HG03139 (cell line): ENCODE measurements at regions not wholly inside any gene's neighbourhood (a gene's known extent, or its start where the extent isn't known, plus 50 kb on each side); places are given as distances from the start of the nearest gene placed in this dataset.

ENCODE experiments used
- ATAC-seq: cut with Tn5 transposase; IDR thresholded peaks from one replicate; pipeline ENCODE4 v1.9.1; 2021; ENCODE audit not compliant: unreplicated experiment

DNA sequence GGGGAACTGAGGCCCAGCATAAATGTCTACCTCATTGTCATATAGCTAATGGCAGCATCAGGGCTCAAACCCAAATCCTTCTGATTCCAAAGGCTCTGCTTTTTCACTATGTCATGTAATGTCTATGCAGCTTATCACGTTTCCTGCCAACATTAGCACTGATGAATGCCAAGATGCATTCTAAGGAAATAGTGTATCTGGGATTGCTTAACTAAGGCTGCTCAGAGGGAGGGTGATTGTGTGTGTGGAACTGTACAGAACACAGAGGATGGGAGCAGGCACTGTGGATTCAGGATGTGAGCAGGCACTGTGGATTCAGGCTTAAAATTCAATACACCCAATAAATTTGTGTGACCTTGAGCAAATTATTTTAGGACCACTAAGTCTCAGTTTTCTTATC is 456.4 kb upstream of the DEPDC1 start:
- no peak for ATAC-seq

DNA sequence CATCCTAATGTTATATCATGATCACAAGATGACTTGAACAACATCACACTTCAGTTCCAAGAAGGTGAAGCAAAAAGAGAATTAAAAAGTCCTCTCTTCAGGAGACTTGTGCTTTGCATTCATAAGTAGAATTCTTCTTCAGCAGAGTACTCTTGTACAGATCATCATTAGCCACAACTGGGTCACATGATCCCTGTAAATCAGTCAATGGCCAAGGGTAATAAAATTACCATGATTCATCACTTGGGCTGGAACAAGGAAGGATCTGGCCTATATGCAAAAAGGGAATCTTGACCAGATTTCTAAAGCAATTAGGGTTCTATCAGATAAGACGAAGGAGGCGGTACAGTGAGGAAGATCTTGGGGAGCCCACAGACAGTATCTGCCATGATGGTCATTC is 458.0 kb upstream of the DEPDC1 start:
- ATAC-seq = no peak

DNA sequence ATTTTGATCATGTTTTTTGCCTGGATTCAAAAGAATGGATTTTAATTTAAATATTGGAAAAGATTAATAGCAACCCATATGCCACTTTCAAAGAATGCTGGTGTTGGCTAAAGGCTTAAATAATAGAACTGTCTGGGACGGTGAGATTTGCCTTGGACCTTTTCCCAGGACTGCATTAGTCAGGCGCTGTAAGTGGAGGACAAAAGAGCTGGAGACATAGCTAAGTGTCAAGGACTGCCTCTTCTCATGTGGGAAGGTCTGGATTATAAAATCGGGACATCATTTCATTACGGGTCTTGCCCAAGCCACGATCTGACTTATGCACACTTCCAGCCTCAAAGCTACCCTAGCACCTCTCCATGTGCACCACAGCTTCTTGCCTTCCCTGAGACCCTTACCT is 458.5 kb upstream of the DEPDC1 start:
- no peak for ATAC-seq

DNA sequence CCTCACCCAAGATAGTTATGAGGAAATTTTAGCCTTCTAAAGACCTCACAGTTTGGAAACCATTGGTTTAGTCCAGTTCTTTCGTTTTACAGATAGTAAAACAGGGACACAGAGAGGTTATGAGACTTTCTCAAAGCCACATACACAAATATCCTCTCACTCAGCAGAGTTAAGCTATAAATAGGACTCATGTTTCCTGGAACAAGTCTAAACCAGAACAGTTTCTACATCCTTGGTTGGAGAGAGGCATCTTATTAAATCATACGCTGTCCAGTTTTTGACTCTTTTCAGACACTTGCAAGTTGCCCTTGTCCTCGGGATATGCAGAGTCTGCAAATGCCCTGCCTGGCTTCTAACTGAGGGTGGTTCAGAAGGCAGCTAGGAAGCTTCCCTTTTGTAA is 462.1 kb upstream of the DEPDC1 start:
- ATAC-seq = no peak

DNA sequence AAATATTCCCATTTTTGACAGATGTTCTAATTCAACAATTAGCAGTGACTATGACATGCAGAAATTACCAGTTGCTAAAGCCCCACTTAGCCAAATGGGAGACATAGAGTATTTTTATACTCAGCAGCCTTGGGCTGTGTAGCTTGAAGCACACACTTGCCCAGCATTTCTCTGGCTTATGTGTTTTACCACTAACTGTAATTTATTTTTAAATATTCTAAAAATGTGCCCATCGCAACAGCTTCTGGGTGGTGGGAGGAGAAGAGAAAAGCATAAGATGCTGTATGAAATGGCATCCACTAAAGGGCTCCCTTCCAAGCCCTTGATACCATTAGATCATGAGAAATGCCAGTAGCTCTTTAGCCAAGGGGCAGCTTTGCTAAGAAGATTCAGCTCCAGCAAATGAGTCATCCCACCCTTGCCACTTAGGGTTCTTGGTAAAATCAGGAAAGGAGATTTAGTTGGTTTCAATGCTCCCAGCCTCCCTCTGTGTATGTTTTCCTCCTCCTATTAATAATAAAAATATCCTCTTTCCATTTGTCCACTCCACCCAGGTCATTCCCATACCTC is 462.7 kb upstream of the DEPDC1 start:
- ATAC-seq = no peak

DNA sequence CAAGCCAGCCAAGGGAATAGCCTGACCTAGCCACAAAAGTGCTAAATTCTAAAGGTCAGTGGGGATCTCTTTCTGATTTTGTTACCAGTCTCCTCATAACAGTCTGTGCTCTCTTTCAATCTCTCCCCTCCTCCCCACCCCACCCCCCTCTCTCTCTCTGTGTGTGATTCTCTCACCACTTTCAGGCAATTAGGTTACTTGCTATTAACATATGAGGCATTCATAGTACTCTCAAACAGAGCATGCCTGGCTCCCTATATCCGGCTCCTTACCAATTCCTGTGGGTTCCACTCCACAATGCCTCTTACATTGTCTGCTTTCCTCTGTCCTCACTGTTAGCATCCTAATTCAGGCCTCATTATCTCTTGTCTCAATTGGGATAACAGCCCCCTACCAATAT is 464.3 kb upstream of the DEPDC1 start:
- no peak for ATAC-seq

DNA sequence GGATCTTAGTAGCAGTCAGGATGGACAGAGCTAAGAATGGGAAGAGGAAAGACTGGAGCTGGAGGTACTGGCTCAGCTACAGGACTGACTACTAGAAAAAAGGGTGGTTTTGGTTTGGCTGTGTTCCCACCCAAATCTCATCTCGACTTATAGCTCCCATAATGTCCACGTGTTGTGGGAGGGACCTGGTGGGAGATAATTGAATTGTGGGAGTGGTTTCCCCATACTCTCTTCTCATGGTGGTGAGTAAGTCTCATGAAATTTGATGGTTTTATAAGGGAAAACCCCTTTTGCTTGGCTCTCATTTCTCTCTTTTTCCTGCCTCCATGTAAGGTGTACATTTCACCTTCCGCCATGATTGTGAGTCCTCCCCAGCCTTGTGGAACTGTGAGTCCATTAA is 466.5 kb upstream of the DEPDC1 start:
- ATAC-seq = no peak

DNA sequence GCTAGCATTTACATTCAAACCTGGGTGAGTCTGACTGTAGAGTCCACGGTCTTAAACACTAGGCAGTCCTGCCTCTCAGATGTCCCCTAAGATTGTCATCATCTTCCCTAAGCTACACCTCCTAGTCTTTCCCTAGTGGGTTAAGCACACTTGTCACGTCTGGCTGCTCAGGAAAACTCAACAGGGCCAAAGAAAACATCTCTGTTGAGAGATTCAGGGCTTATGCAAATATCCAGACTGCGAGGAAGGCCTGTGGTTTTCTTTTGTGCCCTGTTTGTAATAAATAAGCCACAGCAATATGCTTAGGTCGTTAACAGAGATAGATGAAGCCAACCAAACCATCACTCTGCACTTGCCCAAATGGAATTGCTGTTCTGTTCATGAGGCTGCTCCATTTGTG is 472.6 kb upstream of the DEPDC1 start:
- no peak for ATAC-seq

DNA sequence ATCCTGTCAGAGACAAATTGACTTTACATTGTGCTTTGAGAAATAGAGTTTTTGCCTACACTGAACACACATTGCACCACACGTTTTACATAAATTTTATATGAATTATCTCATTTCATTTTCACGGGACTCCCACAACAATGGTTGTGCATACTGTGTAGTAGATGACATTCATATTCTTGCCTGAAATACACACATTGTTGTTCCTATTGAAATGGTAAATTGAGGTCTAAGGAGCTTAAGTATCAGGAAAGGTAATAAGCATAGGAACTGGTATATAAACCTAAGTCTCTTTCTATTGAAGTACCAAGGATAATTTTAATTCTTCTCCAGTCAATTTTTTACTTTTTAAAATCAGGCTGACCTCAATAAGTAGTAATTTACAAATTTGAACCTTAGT is 473.7 kb upstream of the DEPDC1 start:
- ATAC-seq = no peak

DNA sequence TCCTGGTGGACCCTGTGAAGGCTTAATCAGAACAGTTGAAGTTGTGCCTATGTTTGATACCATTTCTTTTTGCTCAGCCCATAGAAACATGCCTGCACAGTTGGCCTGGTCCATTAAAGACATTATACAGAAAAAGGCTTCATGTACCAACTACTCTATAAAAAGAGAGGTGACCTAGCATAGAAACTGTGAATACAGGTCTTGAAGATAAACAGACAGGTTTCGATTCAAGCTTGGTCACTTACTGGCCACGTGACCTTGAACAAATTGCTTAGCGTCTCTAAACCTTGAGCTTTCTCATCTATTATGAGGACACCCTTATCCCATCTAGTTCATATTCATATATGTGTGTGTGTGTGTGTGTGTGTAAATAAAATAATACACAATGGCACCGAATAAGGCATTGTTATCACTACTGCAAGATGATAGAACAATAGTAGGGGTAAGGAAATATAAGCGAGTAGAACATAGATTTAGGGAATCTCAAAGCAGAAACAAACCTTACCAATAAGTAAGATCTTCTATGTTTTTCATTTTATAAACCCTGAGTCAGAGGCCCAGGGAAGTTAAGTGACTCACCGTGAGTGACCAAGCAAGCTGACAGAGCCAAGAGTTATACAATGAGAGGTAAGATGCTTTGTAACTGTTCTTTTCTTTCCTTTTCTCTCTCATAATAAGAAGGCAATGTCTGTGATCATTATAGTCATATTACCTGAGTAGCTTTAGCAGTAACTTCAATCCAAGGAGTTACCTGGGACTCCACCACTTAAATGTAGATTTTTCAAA is 476.8 kb upstream of the DEPDC1 start:
- no peak for ATAC-seq

DNA sequence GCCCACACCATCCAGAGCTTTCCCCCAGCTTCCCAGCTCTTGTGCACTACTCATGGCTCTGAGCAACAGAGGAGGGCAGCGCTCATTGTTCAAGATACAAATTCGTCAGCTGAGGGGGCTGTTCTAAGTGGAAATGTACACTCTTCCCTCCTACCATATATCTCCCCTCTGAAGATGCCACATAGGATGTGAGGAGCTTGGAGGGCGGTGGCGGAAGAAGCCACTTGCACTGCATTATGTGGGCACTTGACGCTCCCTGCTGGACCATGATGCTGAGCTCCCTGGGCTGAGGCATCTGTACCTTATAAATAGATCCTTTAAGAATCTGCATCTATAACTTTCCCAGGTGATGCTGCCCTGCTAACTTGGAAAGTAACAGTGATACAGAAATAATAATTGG is 477.6 kb upstream of the DEPDC1 start:
- ATAC-seq = no peak

DNA sequence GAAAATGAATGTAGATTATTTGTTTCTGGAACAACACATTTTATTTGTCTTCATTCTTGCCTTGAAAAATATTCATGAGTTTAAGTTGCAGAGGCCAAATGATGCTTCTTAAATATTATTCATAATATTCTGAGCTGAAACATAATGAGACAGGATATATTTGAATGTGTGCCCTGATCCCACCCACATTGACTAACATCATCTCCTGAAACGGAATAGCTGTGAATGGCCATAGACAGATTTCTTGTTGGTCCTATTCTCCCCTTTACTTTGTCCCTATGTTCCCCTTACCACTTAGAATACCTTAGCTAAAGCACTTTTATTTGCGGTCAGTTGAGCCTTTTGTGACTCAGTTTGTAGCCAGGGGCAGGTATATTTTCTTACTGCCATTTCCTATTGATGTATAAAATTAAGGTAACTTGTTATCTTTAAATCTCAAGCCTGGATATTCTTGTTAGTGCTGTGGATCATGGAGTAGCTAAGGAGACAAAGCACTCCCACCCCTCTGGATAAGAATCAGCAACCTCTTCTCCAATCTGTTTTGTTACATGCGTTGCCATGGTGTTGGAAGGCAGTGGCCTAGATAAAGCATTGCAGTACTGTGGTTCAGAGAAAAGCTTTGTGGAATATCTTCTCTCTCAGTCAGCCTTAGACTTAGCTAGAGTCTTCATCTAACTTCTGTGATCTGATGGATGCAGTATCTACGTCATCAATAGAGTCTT is 478.5 kb upstream of the DEPDC1 start:
- ATAC-seq = no peak

DNA sequence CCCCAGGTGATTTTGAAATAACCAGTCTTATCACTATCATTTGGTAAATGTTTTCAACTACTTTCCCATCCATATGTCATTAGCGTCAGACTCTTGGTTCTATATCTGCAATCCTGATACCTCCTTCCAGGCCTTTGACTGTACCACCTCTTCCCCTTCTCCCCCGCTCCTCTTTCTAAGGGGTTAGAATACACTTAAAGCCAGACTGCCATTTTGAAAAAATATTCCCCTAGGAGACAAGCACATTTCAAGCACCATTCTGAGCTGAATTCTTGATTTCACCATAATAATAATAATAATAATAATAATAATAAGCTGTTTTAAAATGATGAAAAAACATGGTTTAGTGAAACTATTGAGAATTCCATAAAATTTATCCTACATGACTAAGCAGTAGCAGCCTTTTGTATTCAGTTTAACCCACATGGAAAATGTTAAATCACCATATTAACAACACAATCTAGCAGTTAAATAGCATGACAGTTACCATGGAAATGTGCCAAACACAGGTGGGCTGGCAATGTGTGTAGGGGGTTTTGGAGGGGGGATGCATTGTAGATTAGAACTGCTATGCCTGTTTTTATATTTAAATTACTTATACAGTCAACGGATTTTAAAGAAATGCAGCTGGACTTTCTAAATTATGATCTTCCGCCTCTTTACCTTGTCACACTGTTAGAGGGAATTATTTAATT is 480.2 kb upstream of the DEPDC1 start:
- no peak for ATAC-seq

DNA sequence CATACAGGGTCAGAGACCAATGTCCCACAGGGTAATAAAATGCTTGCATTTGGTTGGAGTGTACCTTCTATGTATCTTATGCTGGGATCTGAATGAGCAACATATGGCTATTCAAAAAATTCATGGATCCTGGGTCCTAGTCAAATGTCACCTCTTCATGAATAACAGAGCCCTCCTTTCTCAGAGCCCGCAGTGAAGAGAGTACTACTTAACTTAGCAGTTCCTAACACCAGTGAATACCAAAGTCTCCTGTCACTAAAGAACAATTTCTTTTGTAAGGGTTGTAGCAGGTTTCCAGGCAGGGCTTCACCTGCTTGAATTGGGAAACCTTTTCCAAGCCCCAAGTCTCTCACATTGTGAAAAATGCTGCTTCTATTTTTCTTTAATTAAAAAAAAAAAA is 483.0 kb upstream of the DEPDC1 start:
- no peak for ATAC-seq

DNA sequence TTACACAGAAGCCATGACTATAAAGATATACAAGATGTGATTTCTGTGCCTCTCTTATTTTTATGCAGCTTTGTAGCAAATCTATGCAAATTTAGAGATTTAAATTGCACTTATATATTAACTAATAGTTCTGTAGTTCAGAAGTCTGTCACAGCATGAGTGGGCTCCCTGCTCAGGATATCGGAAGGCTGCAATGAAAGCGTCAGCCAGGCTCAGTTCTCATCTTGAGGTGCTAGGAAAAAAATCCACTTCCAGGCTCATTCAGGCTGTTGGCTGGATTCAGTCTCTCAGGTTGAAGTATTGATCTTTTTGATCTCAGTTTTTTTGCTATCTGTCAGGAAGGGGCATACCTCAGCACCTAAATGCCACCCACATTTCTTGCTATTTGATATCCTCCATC is 487.4 kb upstream of the DEPDC1 start:
- ATAC-seq = no peak

DNA sequence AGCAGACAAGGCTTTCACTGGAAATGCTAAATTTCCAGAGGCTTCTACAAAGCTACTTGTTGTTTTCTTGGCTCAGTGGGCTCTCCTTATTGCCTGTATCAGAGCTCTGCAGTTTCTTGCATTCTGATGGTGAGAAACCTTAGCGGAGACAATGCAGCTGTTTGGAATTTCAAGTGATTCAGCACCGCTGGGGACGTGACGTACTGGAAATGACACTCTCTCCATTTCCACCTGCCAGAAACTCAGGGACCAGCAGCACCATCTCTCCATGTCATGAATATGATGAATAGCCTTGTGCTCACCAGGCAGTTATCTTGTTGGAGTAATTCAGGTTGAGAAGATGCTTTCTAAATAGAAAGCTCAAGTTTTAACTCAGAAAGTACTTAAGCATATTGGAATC is 497.2 kb upstream of the DEPDC1 start:
- no peak for ATAC-seq

DNA sequence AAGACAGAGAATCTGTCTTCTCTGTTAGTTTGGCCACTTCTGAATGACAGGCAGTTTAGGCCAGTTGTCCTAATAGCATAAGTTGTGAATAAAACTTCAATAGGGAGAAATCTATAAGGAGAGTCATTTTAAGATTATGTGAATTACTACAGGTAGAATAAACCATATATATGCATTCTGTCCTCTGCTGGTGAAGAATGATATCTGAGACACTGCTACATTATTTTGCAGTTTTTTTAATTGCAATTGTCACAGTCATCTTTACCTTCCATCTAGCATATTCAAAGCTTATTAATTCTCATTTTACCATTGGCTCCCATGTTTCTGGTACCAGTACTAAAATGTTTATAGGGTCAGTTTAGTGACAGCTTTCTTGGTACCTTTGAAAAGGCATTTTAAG is 519.6 kb upstream of the DEPDC1 start:
- no peak for ATAC-seq

DNA sequence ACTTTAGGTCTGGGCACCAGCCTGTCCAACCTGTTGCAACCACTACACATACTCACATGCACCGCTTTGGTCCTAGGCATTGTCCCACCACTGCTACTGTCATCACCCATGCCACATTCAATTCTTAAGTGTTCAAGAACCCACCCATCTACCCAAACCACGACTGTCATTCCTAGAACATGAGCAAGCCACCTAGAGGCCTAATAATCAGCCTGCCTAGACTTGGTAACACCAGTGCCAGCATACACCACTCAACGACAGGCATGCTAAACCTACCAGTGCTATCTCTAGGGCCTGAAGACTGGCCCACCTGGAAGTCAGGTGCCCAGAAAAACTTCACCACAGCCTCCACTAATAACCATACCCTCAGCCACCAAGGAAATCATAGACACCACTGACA is 532.8 kb upstream of the DEPDC1 start:
- ATAC-seq = no peak

DNA sequence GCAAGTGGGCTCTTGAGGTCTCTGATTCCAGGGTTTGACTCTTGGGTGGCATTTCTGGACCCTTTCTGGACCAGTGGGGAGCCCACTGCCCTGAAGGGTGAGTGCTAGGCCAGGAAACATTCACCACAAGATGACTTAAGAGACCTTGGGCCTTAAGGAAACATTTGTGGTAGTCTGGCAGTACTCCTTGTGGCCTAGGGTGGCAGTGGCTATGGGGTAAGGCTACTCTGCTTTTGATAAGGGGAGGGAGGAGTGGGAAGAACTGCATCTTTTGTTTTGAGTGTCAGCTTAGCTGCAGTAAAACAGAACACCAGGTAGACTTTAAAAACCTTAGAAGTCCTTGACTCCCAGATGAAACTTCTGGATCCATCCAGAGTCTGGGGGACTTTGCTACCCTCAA is 529.3 kb upstream of the LRRC7 start:
- no peak for ATAC-seq

DNA sequence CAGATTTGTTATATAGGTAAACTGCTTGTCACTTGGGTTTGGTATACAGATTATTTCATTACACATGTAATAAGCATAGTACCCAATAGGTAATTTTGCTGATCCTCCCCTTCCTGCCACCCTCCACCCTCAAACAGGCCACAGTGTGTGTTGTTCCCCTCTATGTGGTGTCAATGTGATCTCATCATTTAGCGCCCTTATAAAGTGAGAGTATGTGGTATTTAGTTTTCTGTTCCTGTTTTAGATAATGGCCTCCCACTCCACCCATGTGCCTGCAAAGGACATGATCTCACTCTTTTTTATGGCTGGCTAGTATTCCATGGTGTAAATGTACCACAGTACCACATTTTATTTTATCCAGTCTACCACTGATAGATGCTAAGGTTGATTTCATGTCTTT is 522.1 kb upstream of the LRRC7 start:
- no peak for ATAC-seq

DNA sequence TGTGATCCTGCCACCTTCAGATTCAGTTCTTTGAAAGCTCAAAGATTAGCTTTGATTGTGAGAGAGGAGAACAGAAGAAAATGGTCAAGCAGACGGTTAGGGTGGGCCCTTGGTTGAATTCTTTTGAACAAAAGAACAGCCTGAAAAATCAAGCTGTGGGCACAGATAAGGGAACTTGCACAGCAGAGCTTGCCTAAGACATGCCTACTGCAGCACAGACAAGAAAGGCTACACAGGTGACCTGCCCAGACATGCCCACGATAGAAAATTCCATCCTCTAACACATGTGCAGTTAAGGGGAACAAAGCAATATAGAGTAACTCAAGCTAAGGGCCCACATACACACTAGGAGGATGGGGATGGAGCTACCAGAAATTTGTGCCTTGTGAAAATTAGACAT is 512.5 kb upstream of the LRRC7 start:
- no peak for ATAC-seq

DNA sequence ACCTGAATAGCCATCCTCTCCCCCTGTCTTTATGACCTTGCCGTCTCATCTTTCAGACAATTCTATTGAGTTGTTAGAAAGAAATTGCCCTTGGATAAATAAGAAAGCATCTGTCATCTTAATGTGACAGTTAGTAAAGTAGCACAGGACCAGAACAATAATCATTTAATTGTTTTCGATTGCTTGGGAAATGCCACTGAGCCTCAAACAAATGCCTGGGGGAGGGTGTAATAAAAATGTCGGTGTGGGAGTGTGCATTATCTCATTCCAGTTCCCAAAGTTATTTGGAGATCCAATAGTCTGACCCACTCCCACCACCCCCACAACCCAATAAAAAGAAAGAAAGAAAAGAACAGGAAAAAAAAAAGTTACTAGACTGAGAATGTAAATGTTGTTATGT is 509.3 kb upstream of the LRRC7 start:
- no peak for ATAC-seq
